ENCODE measurements at regions not wholly inside any gene's neighbourhood (a gene's known extent, or its start where the extent isn't known, plus 50 kb on each side); places are given as distances from the start of the nearest gene placed in this dataset.

DNA sequence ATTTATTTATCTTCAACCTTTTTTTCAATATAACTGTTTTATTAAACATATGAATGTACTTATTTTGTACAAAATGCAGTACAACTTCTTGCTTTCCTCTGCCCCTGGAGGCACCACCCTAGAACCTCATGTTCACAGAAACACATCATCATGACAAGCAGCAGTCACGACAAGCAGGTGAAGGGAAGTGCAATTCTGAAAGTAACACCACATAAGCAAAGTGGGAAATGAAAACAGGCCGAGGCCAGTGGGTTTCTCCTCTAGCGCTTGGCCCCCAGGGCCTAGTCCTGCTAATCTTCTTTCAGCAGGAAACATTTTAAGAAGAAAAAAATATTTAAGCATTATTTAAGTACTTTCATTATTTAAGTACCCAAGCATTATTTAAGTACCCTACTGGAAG, 598.1 kb downstream of the SH2D4B start:
- H4K5ac ChIP-seq (ENCODE audit: insufficient read length, low read depth, low read length) = no peak overlapping the region
- H2AK5ac ChIP-seq (ENCODE audit: low read depth, low read length) = no peak overlapping the region
- H2BK5ac ChIP-seq (ENCODE audit: low read depth, low read length) = no peak overlapping the region
- no peak for FAIRE-seq
- no peaks in the 10 kb centered on the region for H3K9me3 ChIP-seq (ENCODE audit: insufficient read depth in 2 of 2, low read depth in 1 of 2, low read length in 1 of 2)
- H3K14ac ChIP-seq (ENCODE audit: insufficient read length) = no peak overlapping the region
- no peak overlapping the region for H3K18ac ChIP-seq (ENCODE audit: extremely low read depth, low read length)
- no peak overlapping the region for H2BK15ac ChIP-seq (ENCODE audit: low read length)
- H4K91ac ChIP-seq (replicated peaks; ENCODE audit: insufficient read length, low read length) = no peak overlapping the region
- H3K23ac ChIP-seq (ENCODE audit: insufficient read length) = no peak overlapping the region
- DNase-seq (ENCODE audit: low read depth in 1 of 2, low spot score in 2 of 2) = no peak
- no peak overlapping the region for H3K4me3 ChIP-seq (ENCODE audit: extremely low read depth in 1 of 4, insufficient read depth in 2 of 4, low read depth in 3 of 4, low read length in 4 of 4)
- POLR2A ChIA-PET (ENCODE audit: partially characterized antibody) = no interaction called here
- H3K56ac ChIP-seq (replicated peaks; ENCODE audit: insufficient read length, low read depth, low read length) = no peak overlapping the region
- 91% methylated on average over 3 of the region's 3 CpGs; no CpG with 5 or more reads in 1 of the 2 experiments for WGBS, 2 experiments (ENCODE audit: extremely low coverage in 1 of 2, insufficient coverage in 1 of 2, insufficient read length in 1 of 2, insufficient replicate concordance in 2 of 2, low coverage in 1 of 2, low lambda C conversion rate in 2 of 2, missing lambda C conversion rate in 1 of 2)
- H3K4me2 ChIP-seq (ENCODE audit: insufficient read depth in 1 of 2, low read depth in 2 of 2, low read length in 2 of 2) = no peak overlapping the region
- no peaks in the 10 kb centered on the region for H3K23me2 ChIP-seq (ENCODE audit: low read depth, low read length)
- H3K9ac ChIP-seq (replicated peaks in 1 of 4; ENCODE audit: extremely low read depth in 1 of 4, low read depth in 3 of 4, low read length in 3 of 4) = no peak overlapping the region
- no peak overlapping the region for H3K27ac ChIP-seq (ENCODE audit: low read depth, low read length)
- no peak overlapping the region for H3K4ac ChIP-seq (replicated peaks; ENCODE audit: insufficient read length, low read depth, low read length)
- no peak overlapping the region for H2AFZ ChIP-seq (ENCODE audit: low read length)
- no peaks in the 10 kb centered on the region for H3K36me3 ChIP-seq (ENCODE audit: control insufficient read depth in 2 of 4, insufficient read depth in 4 of 4, low read length in 3 of 4)
- CTCF ChIA-PET (ENCODE audit: partially characterized antibody) = no interaction called here
- H2BK120ac ChIP-seq (replicated peaks; ENCODE audit: low read depth, low read length) = no peak overlapping the region
- H4K20me1 ChIP-seq (replicated peaks in 1 of 2; ENCODE audit: control insufficient read depth in 1 of 2, insufficient read depth in 2 of 2, low read length in 2 of 2) = no peaks in the 10 kb centered on the region
- no peaks in the 10 kb centered on the region for H3K4me1 ChIP-seq (replicated peaks in 1 of 4; ENCODE audit: control insufficient read depth in 3 of 4, insufficient read depth in 4 of 4, low read length in 3 of 4)
- H4K8ac ChIP-seq (ENCODE audit: extremely low read depth, insufficient read depth, low read length) = no peak overlapping the region
- no peaks in the 10 kb centered on the region for H3K79me1 ChIP-seq (ENCODE audit: low read depth, low read length)
- no peak overlapping the region for H2BK12ac ChIP-seq (ENCODE audit: low read depth, low read length)
- H2BK20ac ChIP-seq (ENCODE audit: low read length) = no peak overlapping the region
- no peaks in the 10 kb centered on the region for H3K27me3 ChIP-seq (replicated peaks in 1 of 4; ENCODE audit: control insufficient read depth in 3 of 4, extremely low read depth in 1 of 4, insufficient read depth in 3 of 4, low read length in 3 of 4)
- H3K79me2 ChIP-seq (ENCODE audit: control insufficient read depth in 1 of 2, insufficient read depth in 2 of 2, low read length in 2 of 2) = no peaks in the 10 kb centered on the region
- TF ChIP-seq, protein P1, sequence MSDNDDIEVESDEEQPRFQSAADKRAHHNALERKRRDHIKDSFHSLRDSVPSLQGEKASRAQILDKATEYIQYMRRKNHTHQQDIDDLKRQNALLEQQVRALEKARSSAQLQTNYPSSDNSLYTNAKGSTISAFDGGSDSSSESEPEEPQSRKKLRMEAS (IDR thresholded peaks at IDR 0.05) = no peak
- TF ChIP-seq HDAC2 (IDR thresholded peaks at IDR 0.05; ENCODE audit: borderline replicate concordance in 1 of 2, low read depth in 2 of 2, low read length in 2 of 2) = no peak
- TF ChIP-seq GABPA (IDR thresholded peaks at IDR 0.05; ENCODE audit: borderline replicate concordance, insufficient read depth, low read length) = no peak
- TF ChIP-seq FOSL1 (IDR thresholded peaks at IDR 0.05; ENCODE audit: insufficient read depth, low read depth, low read length) = no peak
- no peak for TF ChIP-seq SP2 (IDR thresholded peaks at IDR 0.05; ENCODE audit: low read length)
- no peak for TF ChIP-seq CHD2 (IDR thresholded peaks at IDR 0.05; ENCODE audit: low read length)
- no peak for TF ChIP-seq EP300 (IDR thresholded peaks at IDR 0.05; ENCODE audit: borderline replicate concordance in 1 of 2, low read depth in 2 of 2, low read length in 2 of 2)
- TF ChIP-seq EZH2 (IDR thresholded peaks at IDR 0.05; ENCODE audit: low read depth, low read length, severe bottlenecking) = no peak
- no peak for TF ChIP-seq BRCA1 (IDR thresholded peaks at IDR 0.05; ENCODE audit: low read depth, low read length)
- TF ChIP-seq SAP30 (IDR thresholded peaks at IDR 0.05; ENCODE audit: insufficient read depth, insufficient replicate concordance, low read length) = no peak
- no peak for TF ChIP-seq TEAD4 (IDR thresholded peaks at IDR 0.05; ENCODE audit: low read depth, low read length)
- TF ChIP-seq CHD1 (IDR thresholded peaks at IDR 0.05; ENCODE audit: low read depth, low read length) = no peak
- no peak for TF ChIP-seq RXRA (IDR thresholded peaks at IDR 0.05; ENCODE audit: insufficient read depth, low read depth, low read length)
- no peak for TF ChIP-seq CTBP2 (IDR thresholded peaks at IDR 0.05; ENCODE audit: borderline replicate concordance, insufficient read depth, insufficient read length, low read length)
